CD14-positive monocyte (primary cell): ENCODE measurements at regions not wholly inside any gene's neighbourhood (a gene's known extent, or its start where the extent isn't known, plus 50 kb on each side); places are given as distances from the start of the nearest gene placed in this dataset.

Experiments
- DNase-seq, 3 donors: peaks; one replicate each; pipeline ENCODE4 v3.0.0-alpha.2; 2011 to 2022
- H2AFZ ChIP-seq: 2 replicates; pipeline ENCODE4 v1.6.0; 2012; ENCODE audit warnings: mild to moderate bottlenecking, low read depth, low read length, inconsistent platforms; ENCODE audit not compliant: insufficient read depth, poor library complexity, severe bottlenecking
- H3K27ac ChIP-seq, 2 donors: 1 replicate in 1 of 2; 2 replicates in 1 of 2; pipeline ENCODE4 v1.5.1; 2012 to 2013; ENCODE audit warnings: low read length in 2 of 2, control low read depth in 1 of 2, inconsistent platforms in 1 of 2, low read depth in 1 of 2, mild to moderate bottlenecking in 1 of 2
- H3K27me3 ChIP-seq, 2 donors: one replicate each; pipeline versions ENCODE4 v1.6.0 to v1.6.1; 2011 to 2013; ENCODE audit warnings: low read length in 2 of 2; ENCODE audit not compliant: control insufficient read depth in 2 of 2, insufficient read depth in 2 of 2
- H3K36me3 ChIP-seq, 2 donors: replicated peaks in 1 of 2; 1 replicate in 1 of 2; 2 replicates in 1 of 2; pipeline versions ENCODE4 v1.5.1 to v1.6.1; 2012 to 2013; ENCODE audit warnings: low read length in 2 of 2, control low read depth in 1 of 2, inconsistent platforms in 1 of 2, mild to moderate bottlenecking in 1 of 2; ENCODE audit not compliant: insufficient read depth in 2 of 2, control insufficient read depth in 1 of 2
- H3K4me1 ChIP-seq, 2 donors: 1 replicate in 1 of 2; 2 replicates in 1 of 2; pipeline versions ENCODE4 v1.5.1 to v1.6.1; 2012 to 2013; ENCODE audit warnings: low read length in 2 of 2, control low read depth in 1 of 2, inconsistent platforms in 1 of 2, mild to moderate bottlenecking in 1 of 2, moderate library complexity in 1 of 2; ENCODE audit not compliant: insufficient read depth in 2 of 2, control insufficient read depth in 1 of 2
- H3K4me2 ChIP-seq: replicated peaks from 2 replicates; pipeline ENCODE3; 2012; ENCODE audit warnings: low read length, moderate library complexity, mild to moderate bottlenecking; ENCODE audit not compliant: poor library complexity, severe bottlenecking; ENCODE audit errors: extremely low read depth
- H3K4me3 ChIP-seq, 3 experiments: fragments of 200-600 bp in 1 of 3; sonication (generic) in 1 of 3; replicated peaks in 1 of 3; 1 replicate in 2 of 3; 2 replicates in 1 of 3; pipeline ENCODE4 v1.5.1; 2011 to 2013; ENCODE audit warnings: low read length in 3 of 3, mild to moderate bottlenecking in 3 of 3, control low read depth in 2 of 3, low read depth in 2 of 3, inconsistent platforms in 1 of 3, moderate library complexity in 1 of 3
- H3K79me2 ChIP-seq: 2 replicates; pipeline ENCODE4 v1.6.0; 2012; ENCODE audit warnings: mild to moderate bottlenecking, control low read depth, inconsistent platforms, low read length, moderate library complexity; ENCODE audit not compliant: insufficient read depth
- H3K9ac ChIP-seq: 2 replicates; pipeline ENCODE4 v1.6.0; 2017; ENCODE audit warnings: low read length, mild to moderate bottlenecking; ENCODE audit not compliant: insufficient read depth, poor library complexity, severe bottlenecking
- H3K9me3 ChIP-seq, 2 donors: replicated peaks in 1 of 2; 1 replicate in 1 of 2; 2 replicates in 1 of 2; pipeline versions ENCODE4 v1.5.1 to v1.6.1; 2012 to 2013; ENCODE audit warnings: low read length in 2 of 2, control low read depth in 1 of 2; ENCODE audit not compliant: control insufficient read depth in 1 of 2, insufficient read depth in 1 of 2
- H4K20me1 ChIP-seq: 2 replicates; pipeline ENCODE4 v1.6.0; 2012; ENCODE audit warnings: mild to moderate bottlenecking, low read length, control low read depth, moderate library complexity; ENCODE audit not compliant: insufficient read depth
- H3K27ac Mint-ChIP-seq, 7 donors: one replicate each; pipeline ENCODE4 v1.8.0; 2020; ENCODE audit warnings: mild to moderate bottlenecking in 7 of 7, mixed read lengths in 7 of 7, moderate library complexity in 6 of 7, inconsistent platforms in 2 of 7
- H3K27me3 Mint-ChIP-seq, 3 donors: one replicate each; pipeline ENCODE4 v1.8.0; 2021 to 2022; ENCODE audit warnings: low read depth in 3 of 3, mild to moderate bottlenecking in 3 of 3, mixed read lengths in 3 of 3, moderate library complexity in 3 of 3, inconsistent platforms in 1 of 3
- H3K36me3 Mint-ChIP-seq, 2 donors: one replicate each; pipeline ENCODE4 v1.8.0; 2020; ENCODE audit warnings: mixed read lengths in 2 of 2, inconsistent platforms in 1 of 2, mild to moderate bottlenecking in 1 of 2
- H3K4me1 Mint-ChIP-seq: one replicate; pipeline ENCODE4 v1.8.0; 2020; ENCODE audit warnings: mild to moderate bottlenecking, mixed read lengths
- H3K4me3 Mint-ChIP-seq, 2 donors: one replicate each; pipeline ENCODE4 v1.8.0; 2020; ENCODE audit warnings: mild to moderate bottlenecking in 2 of 2, mixed read lengths in 2 of 2, moderate library complexity in 1 of 2
- H3K9me3 Mint-ChIP-seq, 7 donors: one replicate each; pipeline ENCODE4 v1.8.0; 2020 to 2022; ENCODE audit warnings: mixed read lengths in 7 of 7, mild to moderate bottlenecking in 6 of 7, moderate library complexity in 6 of 7, inconsistent platforms in 2 of 7
- CTCF ChIP-seq: fragments of 200-600 bp; IDR thresholded peaks from one replicate; pipeline ENCODE4 v1.8.0; 2022; ENCODE audit warnings: antibody characterized with exemption, mild to moderate bottlenecking
- WGBS: methylation state at CpG from one replicate; pipeline ENCODE4 v1.1.5; 2013; ENCODE audit warnings: missing lambda C conversion rate; ENCODE audit not compliant: insufficient coverage; 5-methylcytosine and 5-hydroxymethylcytosine counted together
- intact Hi-C, 2 donors: fragments of 100-400 bp; cut with micrococcal nuclease; formaldehyde crosslinking; loops; one replicate each; pipeline versions ENCODE4 v1.15.0 to v1.15.1; 2023

- no CpG with 5 or more reads among the region's 1 CpG for WGBS
- intact Hi-C loops = no loop called here
- no peak overlapping the region for H2AFZ ChIP-seq
- H4K20me1 ChIP-seq = no peaks in the 10 kb centered on the region
- H3K36me3 Mint-ChIP-seq = no peaks in the 10 kb centered on the region
- H3K27me3 ChIP-seq = no peaks in the 10 kb centered on the region
- H3K4me3 ChIP-seq = no peak overlapping the region
- no peaks in the 10 kb centered on the region for H3K9me3 Mint-ChIP-seq
- no peak overlapping the region for H3K27ac Mint-ChIP-seq
- H3K9me3 ChIP-seq = no peaks in the 10 kb centered on the region
- H3K4me2 ChIP-seq = no peak overlapping the region
- DNase-seq = no peak
- no peaks in the 10 kb centered on the region for H3K36me3 ChIP-seq
- no peak for TF ChIP-seq CTCF
- no peak overlapping the region for H3K27ac ChIP-seq
- no peaks in the 10 kb centered on the region for H3K4me1 Mint-ChIP-seq
- H3K4me3 Mint-ChIP-seq = no peak overlapping the region
- H3K4me1 ChIP-seq = no peaks in the 10 kb centered on the region
- H3K9ac ChIP-seq = no peak overlapping the region
- no peaks in the 10 kb centered on the region for H3K27me3 Mint-ChIP-seq
- H3K79me2 ChIP-seq = no peaks in the 10 kb centered on the region
Observed at GRCh38 chr16:62539657-62540056, 503.4 kb upstream of the CDH8 start.

- WGBS = no CpG with 5 or more reads among the region's 3 CpGs
Observed at GRCh38 chr16:62530426-62530825, 494.2 kb upstream of the CDH8 start.

More at GRCh38 chr16:62530426-62530825, 494.2 kb upstream of the CDH8 start:
- H3K27me3 Mint-ChIP-seq = no peaks in the 10 kb centered on the region
- intact Hi-C loops = no loop called here
- Histone ChIP-seq H3K27ac (no peak overlapping the region), H3K9ac (no peak overlapping the region), H3K9me3 (no peaks in the 10 kb centered on the region), H3K36me3 (no peaks in the 10 kb centered on the region), H3K4me2 (no peak overlapping the region), H2AFZ (no peak overlapping the region), H4K20me1 (no peaks in the 10 kb centered on the region), H3K79me2 (no peaks in the 10 kb centered on the region), H3K4me1 (no peaks in the 10 kb centered on the region), H3K4me3 (no peak overlapping the region), H3K27me3 (no peaks in the 10 kb centered on the region)
- DNase-seq = no peak
- H3K4me1 Mint-ChIP-seq = no peaks in the 10 kb centered on the region
- no peak overlapping the region for H3K27ac Mint-ChIP-seq
- no peaks in the 10 kb centered on the region for H3K36me3 Mint-ChIP-seq
- H3K4me3 Mint-ChIP-seq = no peak overlapping the region
- TF ChIP-seq CTCF = no peak
- H3K9me3 Mint-ChIP-seq = peaks cover 0 to 2% (median 0%) of the 10 kb centered on the region in 7 donors
